ENCODE measurements at regions not wholly inside any gene's neighbourhood (a gene's known extent, or its start where the extent isn't known, plus 50 kb on each side); places are given as distances from the start of the nearest gene placed in this dataset.

GRCh38 chr9:73037613-73038012 is 84.8 kb upstream of the ALDH1A1 start:
- no peak for DNase-seq (ENCODE audit: extremely low spot score in 2 of 2)
- Histone ChIP-seq H3K36me3 (no peaks in the 10 kb centered on the region), H3K9me3 (no peaks in the 10 kb centered on the region), H3K27ac (peak overlapping the region; percentile 77), H3K27me3 (no peaks in the 10 kb centered on the region), H3K4me3 (no peak overlapping the region), H3K4me1 (peaks cover 13% of the 10 kb centered on the region)
- intact Hi-C loops (cut with DNase I): no loop called here
- TF ChIP-seq POLR2A (IDR thresholded peaks at IDR 0.05) (no peak), CTCF (IDR thresholded peaks at IDR 0.05) (no peak), POLR2AphosphoS5 (IDR thresholded peaks at IDR 0.05; ENCODE audit: insufficient read depth in 1 of 2, low read depth in 1 of 2) (no peak)

- Histone ChIP-seq H3K27me3 (no peaks in the 10 kb centered on the region), H3K4me1 (peaks cover 13% of the 10 kb centered on the region), H3K36me3 (no peaks in the 10 kb centered on the region), H3K27ac (no peak overlapping the region), H3K4me3 (no peak overlapping the region), H3K9me3 (no peaks in the 10 kb centered on the region)
- intact Hi-C loops (cut with DNase I): no loop called here
- no peak for DNase-seq (ENCODE audit: extremely low spot score in 2 of 2)
- TF ChIP-seq POLR2AphosphoS5 (IDR thresholded peaks at IDR 0.05; ENCODE audit: insufficient read depth in 1 of 2, low read depth in 1 of 2) (no peak), CTCF (IDR thresholded peaks at IDR 0.05) (no peak), POLR2A (IDR thresholded peaks at IDR 0.05) (no peak)
These were observed 82.1 kb upstream of the ALDH1A1 start for GRCh38 chr9:73034962-73035361.

GRCh38 chr9:73031350-73031749 is 78.5 kb upstream of the ALDH1A1 start:
- Histone ChIP-seq H3K27ac (peak overlapping the region; percentile 17), H3K4me1 (no peaks in the 10 kb centered on the region), H3K36me3 (no peaks in the 10 kb centered on the region), H3K9me3 (no peaks in the 10 kb centered on the region), H3K4me3 (no peak overlapping the region), H3K27me3 (no peaks in the 10 kb centered on the region)
- no peak for TF ChIP-seq CTCF (IDR thresholded peaks at IDR 0.05)
- TF ChIP-seq POLR2AphosphoS5 (IDR thresholded peaks at IDR 0.05; ENCODE audit: insufficient read depth in 1 of 2, low read depth in 1 of 2): no peak
- no peak for TF ChIP-seq POLR2A (IDR thresholded peaks at IDR 0.05)
- no peak for DNase-seq (ENCODE audit: extremely low spot score in 2 of 2)
- intact Hi-C loops (cut with DNase I): no loop called here

GRCh38 chr9:73030370-73031030 is 77.6 kb upstream of the ALDH1A1 start:
- Histone ChIP-seq H3K36me3 (no peaks in the 10 kb centered on the region), H3K27me3 (no peaks in the 10 kb centered on the region), H3K9me3 (no peaks in the 10 kb centered on the region), H3K4me1 (no peaks in the 10 kb centered on the region), H3K4me3 (no peak overlapping the region), H3K27ac (peak overlapping the region; percentile 53)
- no peak for DNase-seq (ENCODE audit: extremely low spot score in 2 of 2)
- intact Hi-C loops (cut with DNase I): no loop called here
- TF ChIP-seq POLR2AphosphoS5 (IDR thresholded peaks at IDR 0.05; ENCODE audit: insufficient read depth in 1 of 2, low read depth in 1 of 2): no peak
- TF ChIP-seq CTCF (IDR thresholded peaks at IDR 0.05): no peak
- no peak for TF ChIP-seq POLR2A (IDR thresholded peaks at IDR 0.05)

- no peak overlapping the region for H3K27ac ChIP-seq
- intact Hi-C loops (cut with DNase I): loop anchor here (10.0 kb wide), 1 partner anchor 65 kb away; no protein-coding TSS in a partner anchor
- no peak overlapping the region for H3K4me3 ChIP-seq
- no peaks in the 10 kb centered on the region for H3K27me3 ChIP-seq
- no peak for DNase-seq (ENCODE audit: extremely low spot score in 2 of 2)
- no peak for TF ChIP-seq CTCF (IDR thresholded peaks at IDR 0.05)
- H3K36me3 ChIP-seq: no peaks in the 10 kb centered on the region
- H3K9me3 ChIP-seq: no peaks in the 10 kb centered on the region
- no peaks in the 10 kb centered on the region for H3K4me1 ChIP-seq
These were observed 76.5 kb upstream of the ALDH1A1 start for GRCh38 chr9:73029346-73029745.
